ENCODE measurements at regions not wholly inside any gene's neighbourhood (a gene's known extent, or its start where the extent isn't known, plus 50 kb on each side); places are given as distances from the start of the nearest gene placed in this dataset.

- no peak for DNase-seq
- WGBS, 4 donors = 65 to 72% (median 67%) methylated on average over 6 of the region's 6 CpGs
- ATAC-seq = no peak
- Histone ChIP-seq H3K4me1 (no peaks in the 10 kb centered on the region), H3K9me3 (no peaks in the 10 kb centered on the region), H3K27me3 (peaks cover 0 to 3% (median 0%) of the 10 kb centered on the region in 9 donors), H3K36me3 (no peaks in the 10 kb centered on the region), H3K27ac (no peak overlapping the region), H3K4me3 (no peak overlapping the region)
- TF ChIP-seq CTCF (IDR thresholded peaks at IDR 0.05) (no peak), POLR2A (IDR thresholded peaks at IDR 0.05) (no peak)
- intact Hi-C loops (cut with DNase I) = no loop called here
Observed at GRCh38 chr7:12124028-12124427, 87.1 kb upstream of the TMEM106B start.

GRCh38 chr7:12127455-12127854 is 83.6 kb upstream of the TMEM106B start:
- H3K4me3 ChIP-seq = no peak overlapping the region
- intact Hi-C loops (cut with DNase I) = no loop called here
- TF ChIP-seq POLR2A (IDR thresholded peaks at IDR 0.05) (no peak), CTCF (IDR thresholded peaks at IDR 0.05) (no peak)
- no peaks in the 10 kb centered on the region for H3K9me3 ChIP-seq
- ATAC-seq (no peak), DNase-seq (no peak)
- H3K4me1 ChIP-seq = no peaks in the 10 kb centered on the region
- H3K27ac ChIP-seq = no peak overlapping the region
- peaks cover 0 to 3% (median 0%) of the 10 kb centered on the region in 9 donors for H3K27me3 ChIP-seq
- H3K36me3 ChIP-seq = no peaks in the 10 kb centered on the region

GRCh38 chr7:12130609-12131008 is 80.5 kb upstream of the TMEM106B start:
- Histone ChIP-seq H3K4me3 (no peak overlapping the region), H3K27ac (no peak overlapping the region), H3K4me1 (no peaks in the 10 kb centered on the region), H3K27me3 (no peaks in the 10 kb centered on the region), H3K36me3 (no peaks in the 10 kb centered on the region), H3K9me3 (peaks cover 0 to 4% (median 0%) of the 10 kb centered on the region in 12 donors)
- TF ChIP-seq CTCF (IDR thresholded peaks at IDR 0.05) (no peak), POLR2A (IDR thresholded peaks at IDR 0.05) (no peak)
- intact Hi-C loops (cut with DNase I) = no loop called here
- no peak for DNase-seq
- no peak for ATAC-seq

GRCh38 chr7:12131122-12131521 is 80.0 kb upstream of the TMEM106B start:
- intact Hi-C loops (cut with DNase I) = no loop called here
- no peak overlapping the region for H3K27ac ChIP-seq
- no peaks in the 10 kb centered on the region for H3K27me3 ChIP-seq
- no peak overlapping the region for H3K4me3 ChIP-seq
- H3K4me1 ChIP-seq = no peaks in the 10 kb centered on the region
- no peak for ATAC-seq
- TF ChIP-seq CTCF (IDR thresholded peaks at IDR 0.05) (no peak), POLR2A (IDR thresholded peaks at IDR 0.05) (no peak)
- peaks cover 0 to 4% (median 0%) of the 10 kb centered on the region in 12 donors for H3K9me3 ChIP-seq
- no peaks in the 10 kb centered on the region for H3K36me3 ChIP-seq
- DNase-seq = no peak

Data from heart left ventricle (tissue), 16 donors.